ENCODE measurements at regions not wholly inside any gene's neighbourhood (a gene's known extent, or its start where the extent isn't known, plus 50 kb on each side); places are given as distances from the start of the nearest gene placed in this dataset.

- TF ChIP-seq, protein P1, sequence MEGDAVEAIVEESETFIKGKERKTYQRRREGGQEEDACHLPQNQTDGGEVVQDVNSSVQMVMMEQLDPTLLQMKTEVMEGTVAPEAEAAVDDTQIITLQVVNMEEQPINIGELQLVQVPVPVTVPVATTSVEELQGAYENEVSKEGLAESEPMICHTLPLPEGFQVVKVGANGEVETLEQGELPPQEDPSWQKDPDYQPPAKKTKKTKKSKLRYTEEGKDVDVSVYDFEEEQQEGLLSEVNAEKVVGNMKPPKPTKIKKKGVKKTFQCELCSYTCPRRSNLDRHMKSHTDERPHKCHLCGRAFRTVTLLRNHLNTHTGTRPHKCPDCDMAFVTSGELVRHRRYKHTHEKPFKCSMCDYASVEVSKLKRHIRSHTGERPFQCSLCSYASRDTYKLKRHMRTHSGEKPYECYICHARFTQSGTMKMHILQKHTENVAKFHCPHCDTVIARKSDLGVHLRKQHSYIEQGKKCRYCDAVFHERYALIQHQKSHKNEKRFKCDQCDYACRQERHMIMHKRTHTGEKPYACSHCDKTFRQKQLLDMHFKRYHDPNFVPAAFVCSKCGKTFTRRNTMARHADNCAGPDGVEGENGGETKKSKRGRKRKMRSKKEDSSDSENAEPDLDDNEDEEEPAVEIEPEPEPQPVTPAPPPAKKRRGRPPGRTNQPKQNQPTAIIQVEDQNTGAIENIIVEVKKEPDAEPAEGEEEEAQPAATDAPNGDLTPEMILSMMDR (IDR thresholded peaks at IDR 0.05; ENCODE audit: control extremely low read depth, extremely low read depth, low read depth, missing control alignments), result no peak
- no peak for DNase-seq (ENCODE audit: extremely low spot score)
- ChIA-PET CTCF (no interaction called here), POLR2A (no interaction called here)
These were observed 932.5 kb upstream of the WWC1 start for GRCh38 chr5:167358868-167359492.

DNA sequence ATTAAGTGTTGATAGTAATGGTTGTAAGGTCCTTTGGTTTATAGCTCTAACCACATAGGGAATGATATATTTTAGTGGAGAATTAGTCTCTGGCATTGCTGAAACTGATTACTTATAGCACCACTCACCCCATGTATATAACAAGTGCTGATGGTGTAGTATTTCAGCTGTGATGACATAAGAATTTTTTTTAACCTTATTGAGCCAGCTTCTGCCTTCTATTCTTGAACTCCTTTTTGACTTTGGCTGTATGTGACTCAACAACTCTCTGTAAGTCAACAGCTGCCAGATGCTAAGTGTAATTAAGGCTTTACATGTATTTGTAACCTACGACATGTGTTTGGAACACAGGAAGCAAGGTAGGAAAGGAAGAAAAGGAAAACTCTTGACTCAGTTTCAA lies 929.6 kb upstream of the WWC1 start:
- ChIA-PET CTCF (interaction anchor here (1.2 kb wide), 1 partner anchor 25 kb away, joined by 3 read pairs; no protein-coding TSS in a partner anchor), POLR2A (no interaction called here)
- TF ChIP-seq, protein P1 (IDR thresholded peaks at IDR 0.05; ENCODE audit: control extremely low read depth, extremely low read depth, low read depth, missing control alignments), result no peak
- no peak for DNase-seq (ENCODE audit: extremely low spot score)

DNA sequence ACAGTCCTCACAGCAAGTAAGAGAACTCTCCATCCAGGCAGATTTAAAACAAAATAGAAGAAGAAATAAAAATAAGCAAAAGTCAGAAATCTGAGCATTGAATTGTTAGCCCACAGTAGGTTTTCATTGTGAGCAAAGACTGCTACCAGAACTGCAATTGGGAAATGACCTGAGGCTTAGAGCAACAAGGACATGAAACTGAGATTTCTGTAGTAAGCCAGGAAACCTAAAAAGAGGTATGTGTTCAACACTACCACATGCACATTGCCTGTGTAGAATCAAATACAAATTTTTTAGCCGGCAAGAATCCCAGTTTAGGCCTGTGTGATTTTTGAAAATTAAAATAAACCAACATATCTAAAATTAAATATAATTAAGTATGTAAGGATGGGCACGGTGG lies 928.4 kb upstream of the WWC1 start:
- ChIA-PET CTCF (no interaction called here), POLR2A (no interaction called here)
- DNase-seq (ENCODE audit: extremely low spot score), result no peak
- TF ChIP-seq, protein P1 (IDR thresholded peaks at IDR 0.05; ENCODE audit: control extremely low read depth, extremely low read depth, low read depth, missing control alignments), result no peak

GRCh38 chr5:167375125-167375524 lies 916.3 kb upstream of the WWC1 start:
- TF ChIP-seq, protein P1 (IDR thresholded peaks at IDR 0.05; ENCODE audit: control extremely low read depth, extremely low read depth, low read depth, missing control alignments), result no peak
- ChIA-PET POLR2A (no interaction called here), CTCF (no interaction called here)
- DNase-seq (ENCODE audit: extremely low spot score), result no peak

DNA sequence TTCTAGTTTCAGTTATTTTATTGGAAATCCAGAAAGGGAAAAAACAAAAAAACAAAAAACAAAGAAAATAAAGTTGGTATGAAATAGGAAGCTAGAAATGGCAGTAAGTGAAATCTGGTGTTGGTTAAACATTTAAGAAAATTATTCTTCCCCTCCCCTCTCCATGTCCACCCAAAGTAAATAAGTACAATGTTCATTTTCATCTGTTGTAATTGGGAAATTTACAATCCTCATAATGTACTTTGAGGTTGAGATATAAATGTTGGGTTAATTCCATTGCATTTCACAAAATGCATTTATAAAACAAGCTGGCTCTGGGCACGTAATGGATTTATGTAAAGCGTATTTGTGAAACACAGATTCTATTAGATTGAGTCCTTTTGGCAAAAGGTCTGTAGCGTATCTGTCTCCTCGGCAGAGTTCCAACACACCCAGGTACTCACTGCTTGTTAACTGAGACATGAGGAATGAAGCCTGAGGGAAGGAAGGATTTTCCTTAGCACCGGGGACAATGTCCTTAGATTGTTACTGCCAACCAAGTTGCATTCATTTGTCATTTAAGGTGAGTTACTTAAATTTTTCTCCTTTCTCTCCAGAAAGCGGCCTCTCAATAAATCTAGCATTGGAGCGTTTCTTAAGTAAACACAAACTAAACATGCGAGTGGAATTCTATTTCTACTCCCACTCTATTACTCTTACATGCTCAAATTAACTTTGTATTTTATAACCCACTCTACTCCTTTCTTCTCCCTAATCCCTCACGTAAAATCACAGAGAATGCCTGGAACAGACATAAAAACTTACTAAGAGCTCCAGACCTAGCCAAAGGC lies 912.3 kb upstream of the WWC1 start:
- TF ChIP-seq, protein P1 (IDR thresholded peaks at IDR 0.05; ENCODE audit: control extremely low read depth, extremely low read depth, low read depth, missing control alignments), result no peak
- ChIA-PET CTCF (interaction anchor here (1.5 kb wide), 1 partner anchor 21 kb away, joined by 3 read pairs; no protein-coding TSS in a partner anchor), POLR2A (no interaction called here)
- no peak for DNase-seq (ENCODE audit: extremely low spot score)

DNA sequence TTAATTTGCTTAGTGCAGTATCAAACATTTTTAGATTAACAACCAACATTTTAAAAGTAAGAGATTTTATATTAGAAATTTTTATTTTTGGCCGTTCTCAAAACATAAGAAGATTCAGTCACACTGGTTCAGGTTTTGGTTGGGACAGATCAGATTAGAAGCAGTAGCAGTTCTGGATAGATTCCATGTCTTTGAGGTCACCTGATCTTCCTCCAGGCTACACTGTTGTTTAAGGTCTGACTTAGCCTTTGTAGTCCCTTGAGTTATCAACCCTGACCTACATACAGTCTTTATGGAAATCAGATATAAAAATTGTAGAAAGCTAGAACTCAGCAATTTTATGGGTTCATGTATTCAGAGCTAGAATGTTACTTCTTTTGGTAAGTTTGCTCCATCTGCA lies 910.0 kb upstream of the WWC1 start:
- ChIA-PET POLR2A (no interaction called here), CTCF (no interaction called here)

More for the DNA sequence above, 910.0 kb upstream of the WWC1 start:
- no peak for DNase-seq (ENCODE audit: extremely low spot score)
- TF ChIP-seq, protein P1 (IDR thresholded peaks at IDR 0.05; ENCODE audit: control extremely low read depth, extremely low read depth, low read depth, missing control alignments), result no peak

All from GM10248 (cell line).